ENCODE measurements at regions not wholly inside any gene's neighbourhood (a gene's known extent, or its start where the extent isn't known, plus 50 kb on each side); places are given as distances from the start of the nearest gene placed in this dataset.

DNA sequence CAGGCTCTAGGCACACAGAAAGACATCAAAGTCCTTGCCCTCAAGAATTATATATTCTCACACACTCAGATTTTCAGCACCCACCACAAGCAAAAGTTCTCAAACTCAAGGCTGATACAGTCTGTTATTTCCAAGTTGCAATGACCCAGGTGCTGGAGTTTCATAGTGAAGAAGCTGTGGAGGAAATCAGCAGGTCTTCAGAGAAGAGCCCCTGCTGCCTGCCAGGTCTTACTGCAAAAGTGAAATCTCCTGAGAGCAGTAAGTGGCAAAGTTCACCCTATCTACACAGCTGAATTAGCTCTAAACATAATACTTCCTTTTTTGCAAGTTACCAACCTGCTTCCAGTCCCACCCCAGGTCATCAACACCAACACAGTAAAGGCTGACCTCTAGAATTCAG lies 64.6 kb downstream of the RPL27A start:
- TF ChIP-seq, protein P1, sequence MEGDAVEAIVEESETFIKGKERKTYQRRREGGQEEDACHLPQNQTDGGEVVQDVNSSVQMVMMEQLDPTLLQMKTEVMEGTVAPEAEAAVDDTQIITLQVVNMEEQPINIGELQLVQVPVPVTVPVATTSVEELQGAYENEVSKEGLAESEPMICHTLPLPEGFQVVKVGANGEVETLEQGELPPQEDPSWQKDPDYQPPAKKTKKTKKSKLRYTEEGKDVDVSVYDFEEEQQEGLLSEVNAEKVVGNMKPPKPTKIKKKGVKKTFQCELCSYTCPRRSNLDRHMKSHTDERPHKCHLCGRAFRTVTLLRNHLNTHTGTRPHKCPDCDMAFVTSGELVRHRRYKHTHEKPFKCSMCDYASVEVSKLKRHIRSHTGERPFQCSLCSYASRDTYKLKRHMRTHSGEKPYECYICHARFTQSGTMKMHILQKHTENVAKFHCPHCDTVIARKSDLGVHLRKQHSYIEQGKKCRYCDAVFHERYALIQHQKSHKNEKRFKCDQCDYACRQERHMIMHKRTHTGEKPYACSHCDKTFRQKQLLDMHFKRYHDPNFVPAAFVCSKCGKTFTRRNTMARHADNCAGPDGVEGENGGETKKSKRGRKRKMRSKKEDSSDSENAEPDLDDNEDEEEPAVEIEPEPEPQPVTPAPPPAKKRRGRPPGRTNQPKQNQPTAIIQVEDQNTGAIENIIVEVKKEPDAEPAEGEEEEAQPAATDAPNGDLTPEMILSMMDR (IDR thresholded peaks at IDR 0.05) = no peak
- no peak for TF ChIP-seq POLR2A (IDR thresholded peaks at IDR 0.05)

Data from right lobe of liver (tissue), 4 donors.